Activated naive CD4-positive, alpha-beta T cell treated with anti-CD3 and anti-CD28 coated beads, Interleukin-2, amount 50 U/mL, for 16 hours (primary cell): ENCODE measurements at regions not wholly inside any gene's neighbourhood (a gene's known extent, or its start where the extent isn't known, plus 50 kb on each side); places are given as distances from the start of the nearest gene placed in this dataset.

Source experiments
- DNase-seq: peaks from one replicate; pipeline ENCODE4 v3.0.0-alpha.2; 2020

GRCh38 chr5:36355516-36355915, 53.8 kb upstream of the RANBP3L start:
- no peak for DNase-seq

GRCh38 chr5:36356915-36357314, 55.2 kb upstream of the RANBP3L start:
- DNase-seq: no peak

GRCh38 chr5:36357391-36357975, 55.8 kb upstream of the RANBP3L start:
- DNase-seq: no peak

- DNase-seq: no peak
Observed at GRCh38 chr5:36359267-36359666, 57.6 kb upstream of the RANBP3L start.

- no peak for DNase-seq
Observed at GRCh38 chr5:36360307-36360706, 58.6 kb upstream of the RANBP3L start.

- no peak for DNase-seq
Observed at GRCh38 chr5:36363101-36363500, 61.4 kb upstream of the RANBP3L start.

GRCh38 chr5:36363744-36364143, 62.0 kb upstream of the RANBP3L start:
- no peak for DNase-seq

GRCh38 chr5:36364473-36364872, 62.8 kb upstream of the RANBP3L start:
- DNase-seq: no peak

- no peak for DNase-seq
Observed at GRCh38 chr5:36365896-36366295, 64.2 kb upstream of the RANBP3L start.

GRCh38 chr5:36366883-36367282, 65.2 kb upstream of the RANBP3L start:
- DNase-seq: no peak

GRCh38 chr5:36367524-36367923, 65.8 kb upstream of the RANBP3L start:
- no peak for DNase-seq

- DNase-seq: no peak
Observed at GRCh38 chr5:36369219-36369690, 67.6 kb upstream of the RANBP3L start.

GRCh38 chr5:36370073-36370472, 68.4 kb upstream of the RANBP3L start:
- no peak for DNase-seq

- no peak for DNase-seq
Observed at GRCh38 chr5:36371366-36371765, 69.7 kb upstream of the RANBP3L start.

GRCh38 chr5:36373527-36374086, 71.9 kb upstream of the RANBP3L start:
- DNase-seq: no peak

GRCh38 chr5:36374266-36374862, 72.7 kb upstream of the RANBP3L start:
- no peak for DNase-seq

GRCh38 chr5:36377192-36377591, 75.5 kb upstream of the RANBP3L start:
- DNase-seq: no peak

GRCh38 chr5:36378551-36378950, 76.8 kb upstream of the RANBP3L start:
- DNase-seq: no peak

GRCh38 chr5:36382890-36383289, 81.2 kb upstream of the RANBP3L start:
- no peak for DNase-seq

- no peak for DNase-seq
Observed at GRCh38 chr5:36383942-36384341, 82.2 kb upstream of the RANBP3L start.

- no peak for DNase-seq
Observed at GRCh38 chr5:36384845-36385244, 83.1 kb upstream of the RANBP3L start.

GRCh38 chr5:36385495-36385894, 83.8 kb upstream of the RANBP3L start:
- no peak for DNase-seq

- no peak for DNase-seq
Observed at GRCh38 chr5:36388288-36388687, 86.6 kb upstream of the RANBP3L start.

- DNase-seq: no peak
Observed at GRCh38 chr5:36389245-36389644, 87.5 kb upstream of the RANBP3L start.

GRCh38 chr5:36390640-36391039, 88.9 kb upstream of the RANBP3L start:
- no peak for DNase-seq
